Gastrocnemius medialis (tissue), 4 donors: ENCODE measurements at regions not wholly inside any gene's neighbourhood (a gene's known extent, or its start where the extent isn't known, plus 50 kb on each side); places are given as distances from the start of the nearest gene placed in this dataset.
"Not testable (repeated sequence)": the region's sequence is repeated elsewhere in the genome, so short reads cannot be mapped to it uniquely, and the experiment has no call there.

Experiments used
- POLR2A ChIP-seq, 2 donors: fragments of 450-650 bp; IDR thresholded peaks; one replicate each; pipeline ENCODE4 v1.6.1; 2017; ENCODE audit warnings: antibody characterized with exemption in 2 of 2, mild to moderate bottlenecking in 2 of 2, moderate library complexity in 2 of 2
- TF ChIP-seq, protein P1 (sequence below), 5 experiments: fragments of 450-650 bp in 3 of 5; fragments of 200-600 bp in 2 of 5; sonication (generic) in 2 of 5; IDR thresholded peaks in 4 of 5; conservative IDR thresholded peaks in 1 of 5; 1 replicate in 4 of 5; 2 replicates in 1 of 5; pipeline ENCODE4 v1.5.1; 2016 to 2019; ENCODE audit warnings: antibody characterized with exemption in 5 of 5, mild to moderate bottlenecking in 3 of 5, moderate library complexity in 3 of 5

GRCh38 chr17:15877882-15878500, 66.9 kb upstream of the ADORA2B start:
- TF ChIP-seq, protein P1, sequence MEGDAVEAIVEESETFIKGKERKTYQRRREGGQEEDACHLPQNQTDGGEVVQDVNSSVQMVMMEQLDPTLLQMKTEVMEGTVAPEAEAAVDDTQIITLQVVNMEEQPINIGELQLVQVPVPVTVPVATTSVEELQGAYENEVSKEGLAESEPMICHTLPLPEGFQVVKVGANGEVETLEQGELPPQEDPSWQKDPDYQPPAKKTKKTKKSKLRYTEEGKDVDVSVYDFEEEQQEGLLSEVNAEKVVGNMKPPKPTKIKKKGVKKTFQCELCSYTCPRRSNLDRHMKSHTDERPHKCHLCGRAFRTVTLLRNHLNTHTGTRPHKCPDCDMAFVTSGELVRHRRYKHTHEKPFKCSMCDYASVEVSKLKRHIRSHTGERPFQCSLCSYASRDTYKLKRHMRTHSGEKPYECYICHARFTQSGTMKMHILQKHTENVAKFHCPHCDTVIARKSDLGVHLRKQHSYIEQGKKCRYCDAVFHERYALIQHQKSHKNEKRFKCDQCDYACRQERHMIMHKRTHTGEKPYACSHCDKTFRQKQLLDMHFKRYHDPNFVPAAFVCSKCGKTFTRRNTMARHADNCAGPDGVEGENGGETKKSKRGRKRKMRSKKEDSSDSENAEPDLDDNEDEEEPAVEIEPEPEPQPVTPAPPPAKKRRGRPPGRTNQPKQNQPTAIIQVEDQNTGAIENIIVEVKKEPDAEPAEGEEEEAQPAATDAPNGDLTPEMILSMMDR (IDR thresholded peaks at IDR 0.05 in 4 of 5, conservative IDR thresholded peaks at IDR 0.05 in 1 of 5), result not testable (repeated sequence)
- not testable (repeated sequence) for TF ChIP-seq POLR2A (IDR thresholded peaks at IDR 0.05)
